ENCODE measurements at regions not wholly inside any gene's neighbourhood (a gene's known extent, or its start where the extent isn't known, plus 50 kb on each side); places are given as distances from the start of the nearest gene placed in this dataset.

DNA sequence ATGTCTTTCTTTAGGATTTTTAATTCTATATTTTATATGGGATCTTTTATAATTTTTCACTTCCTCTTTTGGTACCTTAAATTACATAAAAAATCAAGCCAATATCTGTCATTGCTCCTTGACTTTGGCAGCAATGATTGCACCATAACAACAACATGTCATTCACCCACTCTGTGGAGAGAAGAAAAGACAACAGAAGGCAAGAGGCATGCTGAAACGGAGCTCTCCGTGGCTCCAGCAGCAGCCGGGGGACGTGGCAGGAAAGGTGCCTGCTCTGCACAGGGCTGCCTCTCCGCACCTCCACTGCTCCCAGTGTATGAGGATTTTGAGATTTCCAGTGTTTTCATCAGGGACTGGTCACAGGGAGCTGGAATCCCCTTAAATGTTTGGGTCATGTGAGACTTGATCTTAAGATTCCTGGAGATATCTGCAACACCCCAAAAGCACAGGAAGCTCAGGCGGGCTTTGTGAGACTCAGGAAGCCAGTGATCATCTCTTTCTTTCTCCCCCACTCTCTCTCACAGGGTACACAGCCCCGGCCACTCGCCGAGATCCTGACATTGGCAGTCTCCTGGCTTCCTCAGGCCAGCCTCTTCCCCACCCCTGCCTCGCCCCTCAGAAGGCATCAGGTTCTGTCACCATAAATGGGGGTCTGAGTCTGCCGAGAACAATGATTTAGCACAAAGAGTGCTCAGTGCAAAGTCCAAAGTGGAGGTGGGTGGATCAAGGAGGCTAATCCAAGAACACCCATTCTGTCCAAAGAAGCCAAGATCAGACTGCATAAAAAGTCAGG is 74.6 kb downstream of the ACTL7B start:
- no peaks in the 10 kb centered on the region for H3K79me2 ChIP-seq (ENCODE audit: control insufficient read depth, insufficient read depth, low read length)
- H3K4me2 ChIP-seq (replicated peaks; ENCODE audit: low read depth, low read length, poor library complexity, severe bottlenecking), result peak overlapping the region; percentile 29
- TF ChIP-seq EZH2 (IDR thresholded peaks at IDR 0.05; ENCODE audit: borderline replicate concordance, insufficient read depth, low read depth, low read length, poor library complexity, severe bottlenecking), result no peak
- TF ChIP-seq, protein P1, sequence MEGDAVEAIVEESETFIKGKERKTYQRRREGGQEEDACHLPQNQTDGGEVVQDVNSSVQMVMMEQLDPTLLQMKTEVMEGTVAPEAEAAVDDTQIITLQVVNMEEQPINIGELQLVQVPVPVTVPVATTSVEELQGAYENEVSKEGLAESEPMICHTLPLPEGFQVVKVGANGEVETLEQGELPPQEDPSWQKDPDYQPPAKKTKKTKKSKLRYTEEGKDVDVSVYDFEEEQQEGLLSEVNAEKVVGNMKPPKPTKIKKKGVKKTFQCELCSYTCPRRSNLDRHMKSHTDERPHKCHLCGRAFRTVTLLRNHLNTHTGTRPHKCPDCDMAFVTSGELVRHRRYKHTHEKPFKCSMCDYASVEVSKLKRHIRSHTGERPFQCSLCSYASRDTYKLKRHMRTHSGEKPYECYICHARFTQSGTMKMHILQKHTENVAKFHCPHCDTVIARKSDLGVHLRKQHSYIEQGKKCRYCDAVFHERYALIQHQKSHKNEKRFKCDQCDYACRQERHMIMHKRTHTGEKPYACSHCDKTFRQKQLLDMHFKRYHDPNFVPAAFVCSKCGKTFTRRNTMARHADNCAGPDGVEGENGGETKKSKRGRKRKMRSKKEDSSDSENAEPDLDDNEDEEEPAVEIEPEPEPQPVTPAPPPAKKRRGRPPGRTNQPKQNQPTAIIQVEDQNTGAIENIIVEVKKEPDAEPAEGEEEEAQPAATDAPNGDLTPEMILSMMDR (IDR thresholded peaks at IDR 0.05), result no peak
- no peaks in the 10 kb centered on the region for H3K4me1 ChIP-seq (ENCODE audit: control insufficient read depth in 2 of 2, insufficient read depth in 2 of 2, low read length in 2 of 2)
- intact Hi-C loops (cut with micrococcal nuclease), result no loop called here
- H3K4me3 ChIP-seq (ENCODE audit: control extremely low read depth in 1 of 5, extremely low read depth in 1 of 5, insufficient read depth in 1 of 5, low read depth in 2 of 5, low read length in 4 of 5), result peak overlapping the region in 1 of 5 experiments; percentile 6
- H3K4me3 Mint-ChIP-seq, result no peak overlapping the region
- POLR2A ChIA-PET, result no interaction called here
- H3K9ac ChIP-seq (ENCODE audit: low read length), result no peak overlapping the region
- H4K20me1 ChIP-seq (ENCODE audit: control insufficient read depth, insufficient read depth, low read length, poor library complexity, severe bottlenecking), result no peaks in the 10 kb centered on the region
- no peak overlapping the region for H2AFZ ChIP-seq (ENCODE audit: insufficient read depth, low read depth, low read length, poor library complexity, severe bottlenecking)
- 20% methylated on average over 11 of the region's 11 CpGs for WGBS (ENCODE audit: insufficient coverage)
- H3K27ac Mint-ChIP-seq, result no peak overlapping the region
- CTCF ChIA-PET, result interaction anchor here (1.0 kb wide), 1 partner anchor 19 kb away, joined by 3 read pairs; no protein-coding TSS in a partner anchor
- no peak for DNase-seq
- H3K9me3 Mint-ChIP-seq (ENCODE audit: insufficient read depth), result no peaks in the 10 kb centered on the region
- H3K27ac ChIP-seq (ENCODE audit: low read length in 2 of 2), result no peak overlapping the region
- H3K4me1 Mint-ChIP-seq, result peaks cover 14% of the 10 kb centered on the region
- peaks cover 36% of the 10 kb centered on the region for H3K27me3 Mint-ChIP-seq
- peaks cover 0 to 7% (median 0%) of the 10 kb centered on the region in 3 donors for H3K9me3 ChIP-seq (ENCODE audit: control extremely low read depth in 1 of 3, control insufficient read depth in 2 of 3, insufficient read depth in 1 of 3, low read length in 2 of 3)
- H3K36me3 ChIP-seq (replicated peaks in 1 of 2; ENCODE audit: control extremely low read depth in 1 of 2, control insufficient read depth in 1 of 2, extremely low read depth in 1 of 2, insufficient read depth in 2 of 2, low read length in 1 of 2), result no peaks in the 10 kb centered on the region
- ATAC-seq (ENCODE audit: low read depth), result no peak
- H3K27me3 ChIP-seq (replicated peaks in 1 of 4; ENCODE audit: control extremely low read depth in 1 of 4, control insufficient read depth in 3 of 4, insufficient read depth in 4 of 4, low read length in 3 of 4), result no peaks in the 10 kb centered on the region

DNA sequence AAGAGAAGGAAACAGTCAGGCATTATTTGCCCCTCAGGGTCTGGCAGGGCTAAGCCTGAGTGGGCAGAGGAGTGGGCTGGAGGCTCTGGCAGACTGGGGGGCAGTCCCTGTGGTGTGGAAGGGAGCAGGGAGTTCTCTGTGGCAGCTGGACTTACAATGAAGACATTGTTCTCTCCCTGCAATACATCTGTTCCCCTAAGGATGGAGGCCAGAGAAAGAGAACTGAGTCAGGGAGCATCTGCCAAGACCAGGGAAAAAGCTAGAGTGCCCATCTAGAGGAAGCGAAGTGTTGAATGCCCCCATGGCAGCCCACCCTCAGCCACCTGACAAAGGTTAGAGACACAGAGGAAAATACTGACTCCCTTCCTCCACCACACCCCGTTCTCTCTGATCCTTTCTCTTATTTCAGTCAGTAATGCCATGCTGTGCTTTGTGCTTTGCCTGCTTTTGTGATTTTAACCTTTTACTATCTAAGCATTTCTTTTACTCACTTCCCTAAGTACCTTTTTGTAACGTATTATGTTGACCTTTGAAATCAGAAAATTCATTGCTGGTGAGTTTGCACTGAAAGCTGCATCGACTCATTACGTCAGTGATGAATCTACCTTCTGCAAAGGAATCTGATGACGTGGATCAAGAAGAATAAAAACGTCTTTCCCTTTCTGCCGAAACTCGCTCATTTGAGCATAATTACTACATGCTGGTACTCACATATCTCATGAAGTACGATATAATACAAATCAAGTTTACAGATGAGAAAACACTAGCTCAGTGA is 76.0 kb downstream of the ACTL7B start:
- ChIA-PET POLR2A (no interaction called here), CTCF (interaction anchor here (1.0 kb wide), 1 partner anchor 18 kb away, joined by 3 read pairs; no protein-coding TSS in a partner anchor)
- H3K4me3 Mint-ChIP-seq, result no peak overlapping the region
- DNase-seq, result no peak
- WGBS (ENCODE audit: insufficient coverage), result 90% methylated on average over 6 of the region's 10 CpGs
- Histone ChIP-seq H3K36me3 (replicated peaks in 1 of 2; ENCODE audit: control extremely low read depth in 1 of 2, control insufficient read depth in 1 of 2, extremely low read depth in 1 of 2, insufficient read depth in 2 of 2, low read length in 1 of 2) (no peaks in the 10 kb centered on the region), H3K27me3 (replicated peaks in 1 of 4; ENCODE audit: control extremely low read depth in 1 of 4, control insufficient read depth in 3 of 4, insufficient read depth in 4 of 4, low read length in 3 of 4) (no peaks in the 10 kb centered on the region), H3K9ac (ENCODE audit: low read length) (no peak overlapping the region), H2AFZ (ENCODE audit: insufficient read depth, low read depth, low read length, poor library complexity, severe bottlenecking) (no peak overlapping the region), H3K79me2 (ENCODE audit: control insufficient read depth, insufficient read depth, low read length) (no peaks in the 10 kb centered on the region), H3K4me1 (ENCODE audit: control insufficient read depth in 2 of 2, insufficient read depth in 2 of 2, low read length in 2 of 2) (no peaks in the 10 kb centered on the region), H3K9me3 (ENCODE audit: control extremely low read depth in 1 of 3, control insufficient read depth in 2 of 3, insufficient read depth in 1 of 3, low read length in 2 of 3) (peaks cover 0 to 4% (median 0%) of the 10 kb centered on the region in 3 donors), H3K4me2 (replicated peaks; ENCODE audit: low read depth, low read length, poor library complexity, severe bottlenecking) (no peak overlapping the region), H3K4me3 (ENCODE audit: control extremely low read depth in 1 of 5, extremely low read depth in 1 of 5, insufficient read depth in 1 of 5, low read depth in 2 of 5, low read length in 4 of 5) (no peak overlapping the region), H4K20me1 (ENCODE audit: control insufficient read depth, insufficient read depth, low read length, poor library complexity, severe bottlenecking) (no peaks in the 10 kb centered on the region), H3K27ac (ENCODE audit: low read length in 2 of 2) (no peak overlapping the region)
- no peak for TF ChIP-seq EZH2 (IDR thresholded peaks at IDR 0.05; ENCODE audit: borderline replicate concordance, insufficient read depth, low read depth, low read length, poor library complexity, severe bottlenecking)
- TF ChIP-seq, protein P1 (IDR thresholded peaks at IDR 0.05), result no peak
- H3K27ac Mint-ChIP-seq, result no peak overlapping the region
- no peak for ATAC-seq (ENCODE audit: low read depth)
- intact Hi-C loops (cut with micrococcal nuclease), result no loop called here
- H3K27me3 Mint-ChIP-seq, result peaks cover 36% of the 10 kb centered on the region
- H3K4me1 Mint-ChIP-seq, result peaks cover 14% of the 10 kb centered on the region
- no peaks in the 10 kb centered on the region for H3K9me3 Mint-ChIP-seq (ENCODE audit: insufficient read depth)

All from B cell (primary cell).